ENCODE measurements at regions not wholly inside any gene's neighbourhood (a gene's known extent, or its start where the extent isn't known, plus 50 kb on each side); places are given as distances from the start of the nearest gene placed in this dataset.

- H3K27ac ChIP-seq (ENCODE audit: low read length), result no peak overlapping the region
- no peaks in the 10 kb centered on the region for H3K36me3 ChIP-seq (ENCODE audit: control insufficient read depth, low read depth, low read length)
- H3K9ac ChIP-seq (ENCODE audit: low read length), result no peak overlapping the region
- H3K27me3 ChIP-seq (ENCODE audit: control insufficient read depth, insufficient read depth, low read length), result no peaks in the 10 kb centered on the region
- no peak overlapping the region for H3K4me3 ChIP-seq (ENCODE audit: low read length)
- H3K9me3 ChIP-seq (ENCODE audit: control insufficient read depth, low read depth, low read length), result no peaks in the 10 kb centered on the region
- peaks cover 6% of the 10 kb centered on the region for H3K4me1 ChIP-seq (ENCODE audit: control insufficient read depth, low read depth, low read length)
These were observed 186.8 kb downstream of the KIF2B start for GRCh38 chr17:54009502-54009901.

DNA sequence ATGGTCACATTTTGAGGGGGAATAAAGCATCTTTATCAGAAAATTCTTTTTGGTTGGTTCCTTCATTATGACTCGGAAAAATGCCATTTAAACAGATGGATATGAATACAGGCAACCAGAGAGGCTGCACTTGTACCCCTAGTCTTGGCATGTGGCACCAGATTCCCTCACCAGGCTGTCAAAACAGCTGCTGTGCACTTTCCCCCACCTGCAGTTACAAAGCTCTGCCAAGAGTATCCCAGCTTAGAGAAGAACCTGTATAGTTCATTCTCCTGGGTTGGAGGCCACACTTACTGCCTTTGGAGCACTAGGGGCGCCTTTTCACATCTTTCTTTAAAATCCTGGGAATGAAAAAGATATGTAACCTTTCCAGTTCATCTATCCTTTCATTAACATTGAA lies 190.3 kb downstream of the KIF2B start:
- Histone ChIP-seq H3K4me3 (ENCODE audit: low read length) (no peak overlapping the region), H3K9me3 (ENCODE audit: control insufficient read depth, low read depth, low read length) (no peaks in the 10 kb centered on the region), H3K9ac (ENCODE audit: low read length) (no peak overlapping the region), H3K27ac (ENCODE audit: low read length) (no peak overlapping the region), H3K36me3 (ENCODE audit: control insufficient read depth, low read depth, low read length) (no peaks in the 10 kb centered on the region), H3K4me1 (ENCODE audit: control insufficient read depth, low read depth, low read length) (peaks cover 6% of the 10 kb centered on the region), H3K27me3 (ENCODE audit: control insufficient read depth, insufficient read depth, low read length) (no peaks in the 10 kb centered on the region)

DNA sequence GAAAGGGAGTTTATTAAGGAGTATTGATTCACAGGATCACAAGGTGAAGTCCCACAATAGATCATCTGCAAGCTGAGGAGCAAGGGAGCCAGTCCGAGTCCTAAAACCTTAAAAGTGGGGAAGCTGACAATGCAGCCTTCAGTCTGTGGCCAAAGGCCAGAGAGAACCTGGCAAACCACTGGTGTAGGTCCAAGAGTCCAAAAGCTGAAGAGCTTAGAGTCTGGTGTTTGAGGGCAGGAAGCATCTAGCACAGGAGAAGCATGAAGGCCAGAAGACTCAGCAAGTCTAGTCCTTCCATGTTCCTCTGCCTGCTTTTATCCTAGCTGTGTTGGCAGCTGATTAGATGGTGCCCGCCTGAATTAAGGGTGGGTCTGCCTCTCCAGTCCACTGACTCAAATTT lies 193.0 kb downstream of the KIF2B start:
- Histone ChIP-seq H3K4me1 (ENCODE audit: control insufficient read depth, low read depth, low read length) (peaks cover 6% of the 10 kb centered on the region), H3K36me3 (ENCODE audit: control insufficient read depth, low read depth, low read length) (no peaks in the 10 kb centered on the region), H3K27me3 (ENCODE audit: control insufficient read depth, insufficient read depth, low read length) (no peaks in the 10 kb centered on the region), H3K9ac (ENCODE audit: low read length) (no peak overlapping the region), H3K27ac (ENCODE audit: low read length) (no peak overlapping the region), H3K9me3 (ENCODE audit: control insufficient read depth, low read depth, low read length) (no peaks in the 10 kb centered on the region), H3K4me3 (ENCODE audit: low read length) (no peak overlapping the region)

- Histone ChIP-seq H3K4me1 (ENCODE audit: control insufficient read depth, low read depth, low read length) (no peaks in the 10 kb centered on the region), H3K36me3 (ENCODE audit: control insufficient read depth, low read depth, low read length) (no peaks in the 10 kb centered on the region), H3K27ac (ENCODE audit: low read length) (no peak overlapping the region), H3K4me3 (ENCODE audit: low read length) (no peak overlapping the region), H3K27me3 (ENCODE audit: control insufficient read depth, insufficient read depth, low read length) (no peaks in the 10 kb centered on the region), H3K9me3 (ENCODE audit: control insufficient read depth, low read depth, low read length) (no peaks in the 10 kb centered on the region), H3K9ac (ENCODE audit: low read length) (no peak overlapping the region)
These were observed 198.7 kb downstream of the KIF2B start for GRCh38 chr17:54021418-54021817.

GRCh38 chr17:54028986-54029580 lies 206.4 kb downstream of the KIF2B start:
- H3K9ac ChIP-seq (ENCODE audit: low read length), result no peak overlapping the region
- no peaks in the 10 kb centered on the region for H3K4me1 ChIP-seq (ENCODE audit: control insufficient read depth, low read depth, low read length)
- no peaks in the 10 kb centered on the region for H3K9me3 ChIP-seq (ENCODE audit: control insufficient read depth, low read depth, low read length)
- H3K36me3 ChIP-seq (ENCODE audit: control insufficient read depth, low read depth, low read length), result no peaks in the 10 kb centered on the region
- no peak overlapping the region for H3K27ac ChIP-seq (ENCODE audit: low read length)
- no peaks in the 10 kb centered on the region for H3K27me3 ChIP-seq (ENCODE audit: control insufficient read depth, insufficient read depth, low read length)
- H3K4me3 ChIP-seq (ENCODE audit: low read length), result no peak overlapping the region

DNA sequence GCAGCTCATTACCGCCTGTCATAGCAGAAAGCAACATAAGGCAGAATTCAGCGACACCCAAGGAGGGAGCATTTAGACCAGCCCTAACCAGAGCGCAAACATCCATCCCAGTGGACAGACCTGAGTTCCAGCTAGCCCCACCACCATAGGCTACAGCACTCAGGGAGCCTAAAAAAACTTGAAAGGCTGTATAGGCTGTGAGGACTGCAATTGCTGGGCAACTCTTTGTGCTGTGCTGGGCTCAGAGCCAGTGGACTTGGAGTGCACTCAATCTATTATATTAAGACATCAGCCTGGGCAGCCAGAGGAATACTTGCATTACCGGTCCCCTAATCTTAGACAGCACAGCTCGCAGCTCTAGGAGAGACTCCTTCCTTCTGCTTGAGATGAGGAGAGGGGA lies 207.3 kb downstream of the KIF2B start:
- no peaks in the 10 kb centered on the region for H3K9me3 ChIP-seq (ENCODE audit: control insufficient read depth, low read depth, low read length)

GRCh38 chr17:54046570-54046969 lies 223.8 kb downstream of the KIF2B start:
- Histone ChIP-seq H3K4me3 (ENCODE audit: low read length) (no peak overlapping the region), H3K4me1 (ENCODE audit: control insufficient read depth, low read depth, low read length) (no peaks in the 10 kb centered on the region), H3K27ac (ENCODE audit: low read length) (no peak overlapping the region), H3K27me3 (ENCODE audit: control insufficient read depth, insufficient read depth, low read length) (no peaks in the 10 kb centered on the region), H3K9ac (ENCODE audit: low read length) (no peak overlapping the region), H3K9me3 (ENCODE audit: control insufficient read depth, low read depth, low read length) (peaks cover 21% of the 10 kb centered on the region), H3K36me3 (ENCODE audit: control insufficient read depth, low read depth, low read length) (no peaks in the 10 kb centered on the region)

More for the DNA sequence above, 207.3 kb downstream of the KIF2B start:
- H3K36me3 ChIP-seq (ENCODE audit: control insufficient read depth, low read depth, low read length), result no peaks in the 10 kb centered on the region
- H3K4me1 ChIP-seq (ENCODE audit: control insufficient read depth, low read depth, low read length), result no peaks in the 10 kb centered on the region
- no peak overlapping the region for H3K27ac ChIP-seq (ENCODE audit: low read length)
- no peak overlapping the region for H3K9ac ChIP-seq (ENCODE audit: low read length)
- H3K27me3 ChIP-seq (ENCODE audit: control insufficient read depth, insufficient read depth, low read length), result no peaks in the 10 kb centered on the region
- H3K4me3 ChIP-seq (ENCODE audit: low read length), result no peak overlapping the region

- Histone ChIP-seq H3K27ac (ENCODE audit: low read length) (no peak overlapping the region), H3K4me1 (ENCODE audit: control insufficient read depth, low read depth, low read length) (no peaks in the 10 kb centered on the region), H3K4me3 (ENCODE audit: low read length) (no peak overlapping the region), H3K27me3 (ENCODE audit: control insufficient read depth, insufficient read depth, low read length) (no peaks in the 10 kb centered on the region), H3K9me3 (ENCODE audit: control insufficient read depth, low read depth, low read length) (no peaks in the 10 kb centered on the region), H3K9ac (ENCODE audit: low read length) (no peak overlapping the region), H3K36me3 (ENCODE audit: control insufficient read depth, low read depth, low read length) (no peaks in the 10 kb centered on the region)
These were observed 240.9 kb downstream of the KIF2B start for GRCh38 chr17:54063639-54064038.

- H3K27ac ChIP-seq (ENCODE audit: low read length), result no peak overlapping the region
- H3K36me3 ChIP-seq (ENCODE audit: control insufficient read depth, low read depth, low read length), result no peaks in the 10 kb centered on the region
- no peaks in the 10 kb centered on the region for H3K9me3 ChIP-seq (ENCODE audit: control insufficient read depth, low read depth, low read length)
These were observed 262.3 kb downstream of the KIF2B start for GRCh38 chr17:54085020-54085419.

DNA sequence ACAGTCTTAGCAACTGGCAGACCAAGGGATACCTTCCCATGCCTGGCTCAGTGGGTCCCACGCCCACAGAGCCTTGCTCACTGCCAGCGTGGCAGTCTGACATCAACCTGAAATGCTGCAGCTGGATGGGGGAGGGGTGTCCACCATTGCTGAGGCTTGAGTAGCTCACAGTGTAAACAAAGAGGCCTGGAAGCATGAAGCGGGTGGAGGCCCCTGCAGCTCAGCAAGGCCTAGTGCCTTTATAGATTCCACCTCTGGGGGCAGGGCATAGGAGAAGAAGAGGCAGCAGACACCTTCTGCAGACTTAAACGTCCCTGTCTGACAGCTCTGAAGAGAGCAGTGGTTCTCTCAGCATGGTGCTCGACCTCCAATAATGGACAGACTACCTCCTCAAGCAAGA lies 263.2 kb downstream of the KIF2B start:
- peaks cover 8% of the 10 kb centered on the region for H3K4me1 ChIP-seq (ENCODE audit: control insufficient read depth, low read depth, low read length)
- H3K9me3 ChIP-seq (ENCODE audit: control insufficient read depth, low read depth, low read length), result no peaks in the 10 kb centered on the region
- no peaks in the 10 kb centered on the region for H3K27me3 ChIP-seq (ENCODE audit: control insufficient read depth, insufficient read depth, low read length)
- H3K4me3 ChIP-seq (ENCODE audit: low read length), result no peak overlapping the region
- no peak overlapping the region for H3K9ac ChIP-seq (ENCODE audit: low read length)
- H3K36me3 ChIP-seq (ENCODE audit: control insufficient read depth, low read depth, low read length), result no peaks in the 10 kb centered on the region
- no peak overlapping the region for H3K27ac ChIP-seq (ENCODE audit: low read length)

More at GRCh38 chr17:54085020-54085419, 262.3 kb downstream of the KIF2B start:
- Histone ChIP-seq H3K4me1 (ENCODE audit: control insufficient read depth, low read depth, low read length) (peaks cover 8% of the 10 kb centered on the region), H3K9ac (ENCODE audit: low read length) (no peak overlapping the region), H3K27me3 (ENCODE audit: control insufficient read depth, insufficient read depth, low read length) (no peaks in the 10 kb centered on the region), H3K4me3 (ENCODE audit: low read length) (no peak overlapping the region)

- Histone ChIP-seq H3K4me1 (ENCODE audit: control insufficient read depth, low read depth, low read length) (peaks cover 4% of the 10 kb centered on the region), H3K27me3 (ENCODE audit: control insufficient read depth, insufficient read depth, low read length) (no peaks in the 10 kb centered on the region), H3K4me3 (ENCODE audit: low read length) (no peak overlapping the region), H3K9ac (ENCODE audit: low read length) (no peak overlapping the region), H3K27ac (ENCODE audit: low read length) (no peak overlapping the region), H3K36me3 (ENCODE audit: control insufficient read depth, low read depth, low read length) (no peaks in the 10 kb centered on the region), H3K9me3 (ENCODE audit: control insufficient read depth, low read depth, low read length) (no peaks in the 10 kb centered on the region)
These were observed 273.5 kb downstream of the KIF2B start for GRCh38 chr17:54096216-54096615.

- no peaks in the 10 kb centered on the region for H3K36me3 ChIP-seq (ENCODE audit: control insufficient read depth, low read depth, low read length)
- H3K27me3 ChIP-seq (ENCODE audit: control insufficient read depth, insufficient read depth, low read length), result no peaks in the 10 kb centered on the region
- no peaks in the 10 kb centered on the region for H3K9me3 ChIP-seq (ENCODE audit: control insufficient read depth, low read depth, low read length)
- H3K4me3 ChIP-seq (ENCODE audit: low read length), result no peak overlapping the region
- no peak overlapping the region for H3K9ac ChIP-seq (ENCODE audit: low read length)
- no peaks in the 10 kb centered on the region for H3K4me1 ChIP-seq (ENCODE audit: control insufficient read depth, low read depth, low read length)
- no peak overlapping the region for H3K27ac ChIP-seq (ENCODE audit: low read length)
These were observed 276.5 kb downstream of the KIF2B start for GRCh38 chr17:54099221-54099620.
